ENCODE measurements at regions not wholly inside any gene's neighbourhood (a gene's known extent, or its start where the extent isn't known, plus 50 kb on each side); places are given as distances from the start of the nearest gene placed in this dataset.
"Not testable (repeated sequence)": the region's sequence is repeated elsewhere in the genome, so short reads cannot be mapped to it uniquely, and the experiment has no call there.

DNA sequence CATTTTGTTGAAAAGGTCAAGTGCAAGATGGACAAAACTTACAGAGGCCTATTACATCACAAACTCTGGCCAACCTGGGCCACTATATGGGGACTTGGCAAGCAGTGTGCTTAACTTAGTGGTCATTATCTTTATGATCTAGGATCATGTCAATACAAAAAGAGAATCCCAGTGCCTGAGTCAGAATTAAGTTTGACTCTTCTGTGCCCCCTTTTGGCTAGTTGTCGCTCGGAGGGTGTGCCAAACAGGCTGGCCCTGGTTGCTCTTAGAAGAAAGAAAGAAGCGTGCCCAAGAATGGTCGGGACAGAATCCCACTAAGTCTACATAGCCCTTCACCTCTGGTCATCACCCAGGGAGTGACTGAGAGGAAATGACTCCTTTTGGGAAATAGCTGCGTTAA, 100.1 kb downstream of the EIF4E start:
- DNase-seq: peak; percentile 3

DNA sequence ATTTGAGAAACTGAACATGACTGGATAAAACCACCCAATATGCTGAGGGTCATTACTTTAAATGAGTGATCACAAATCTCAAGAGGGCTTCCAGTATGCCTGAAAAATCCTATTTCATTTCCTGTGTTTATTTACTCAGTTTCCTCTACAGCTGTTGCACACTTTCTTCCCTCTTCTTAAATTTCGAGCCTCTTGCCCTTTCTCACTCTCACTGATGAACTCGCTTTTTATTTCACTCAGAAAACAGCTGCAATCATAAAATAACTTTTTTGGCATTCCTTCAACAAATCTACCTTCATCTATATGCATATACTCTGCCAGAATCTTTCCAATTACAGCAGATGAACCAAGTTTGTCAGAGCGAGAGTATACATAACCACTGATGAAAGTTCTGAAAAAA, 101.3 kb downstream of the EIF4E start:
- DNase-seq: no peak

DNA sequence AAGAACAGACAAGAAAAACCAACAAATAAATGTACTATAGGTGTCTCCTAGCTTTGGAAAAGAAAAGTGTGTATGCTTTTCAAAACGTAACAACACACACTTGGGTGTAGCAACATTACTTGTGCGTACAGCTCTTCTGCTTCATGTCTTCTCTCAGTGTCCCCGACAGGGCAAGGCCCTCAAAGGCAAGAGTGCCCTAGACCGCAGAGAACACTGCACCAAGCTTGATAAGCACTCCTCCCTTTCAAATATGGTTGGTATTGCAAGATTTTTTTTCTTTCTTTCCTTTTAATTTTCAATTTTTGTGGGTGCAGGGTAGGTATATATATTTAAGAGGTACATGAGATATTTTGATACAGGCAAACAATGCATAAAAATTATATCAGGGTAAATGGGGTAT, 106.8 kb downstream of the EIF4E start:
- no peak for DNase-seq

DNA sequence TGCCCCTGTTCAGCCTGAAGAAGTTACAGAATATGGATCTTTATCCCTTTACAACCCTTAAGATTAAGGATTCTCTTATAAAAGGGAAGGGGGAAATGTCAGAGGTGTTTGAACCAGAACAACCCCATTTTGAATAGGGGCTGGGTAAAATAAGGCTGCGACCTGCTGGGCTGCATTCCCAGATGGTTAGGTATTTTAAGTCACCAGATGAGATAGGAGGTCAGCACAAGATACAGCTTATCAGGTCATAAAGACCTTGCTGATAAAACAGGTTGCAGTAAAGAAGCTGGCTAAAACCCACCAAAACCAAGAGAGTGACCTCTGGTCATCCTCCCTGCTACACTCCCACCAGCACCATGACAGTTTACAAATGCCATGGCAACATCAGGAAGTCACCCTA, 110.8 kb downstream of the EIF4E start:
- not testable (repeated sequence) for DNase-seq

DNA sequence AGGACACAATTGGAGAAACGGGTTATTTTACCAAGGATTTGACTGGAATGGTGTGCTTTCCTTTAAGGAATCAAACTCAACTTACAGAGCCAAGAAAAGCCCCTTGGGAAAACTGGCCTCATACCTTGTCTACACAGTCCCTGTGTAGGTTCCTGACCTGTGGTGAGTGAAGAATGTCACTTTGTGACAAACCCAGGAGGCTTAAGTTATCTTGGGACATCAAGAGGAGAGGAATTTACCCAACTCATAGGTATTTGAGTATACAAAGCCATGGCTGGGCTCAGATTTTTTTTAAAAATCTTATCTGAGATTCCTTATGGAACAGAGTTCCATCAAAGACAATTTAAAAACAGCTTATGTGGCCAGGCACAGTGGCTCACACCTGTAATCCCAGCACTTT, 112.1 kb downstream of the EIF4E start:
- no peak for DNase-seq

DNA sequence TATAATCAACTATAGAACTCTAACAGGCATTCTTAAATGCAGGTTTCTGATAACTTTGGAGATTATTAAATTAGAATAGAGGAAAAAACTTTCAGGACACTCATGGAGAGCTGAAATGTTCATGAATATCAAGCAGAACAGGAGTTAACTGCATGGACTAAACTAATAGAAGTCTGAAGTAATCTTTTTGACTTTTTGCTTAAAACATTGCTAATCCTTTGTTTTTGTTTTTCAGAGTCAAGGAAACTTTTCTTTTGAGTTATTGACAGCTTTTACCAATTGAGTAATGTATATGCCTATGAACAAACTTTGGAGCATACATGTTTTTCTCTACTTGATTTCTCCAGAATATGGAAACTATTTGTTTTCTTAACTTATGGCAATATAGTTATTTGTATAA, 112.5 kb downstream of the EIF4E start:
- no peak for DNase-seq

DNA sequence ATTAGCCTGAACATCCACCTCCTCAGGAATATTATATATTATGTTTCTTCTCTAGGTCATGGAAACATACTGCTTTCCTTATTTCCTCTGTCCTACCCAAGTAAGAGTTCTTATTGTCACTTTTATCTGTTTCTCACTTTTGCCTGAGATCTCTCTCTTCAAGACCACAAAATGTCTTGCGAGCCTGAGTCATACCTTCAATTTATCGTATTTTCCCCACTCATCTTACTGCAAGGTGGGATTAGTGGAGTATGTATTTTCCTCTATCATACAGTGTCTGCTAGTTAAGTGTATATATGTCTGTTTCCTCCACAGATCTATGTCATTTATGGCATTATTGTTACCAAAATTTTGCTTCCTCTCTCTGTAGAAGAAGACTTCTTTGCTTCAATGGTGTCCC, 124.5 kb downstream of the EIF4E start:
- no peak for DNase-seq

DNA sequence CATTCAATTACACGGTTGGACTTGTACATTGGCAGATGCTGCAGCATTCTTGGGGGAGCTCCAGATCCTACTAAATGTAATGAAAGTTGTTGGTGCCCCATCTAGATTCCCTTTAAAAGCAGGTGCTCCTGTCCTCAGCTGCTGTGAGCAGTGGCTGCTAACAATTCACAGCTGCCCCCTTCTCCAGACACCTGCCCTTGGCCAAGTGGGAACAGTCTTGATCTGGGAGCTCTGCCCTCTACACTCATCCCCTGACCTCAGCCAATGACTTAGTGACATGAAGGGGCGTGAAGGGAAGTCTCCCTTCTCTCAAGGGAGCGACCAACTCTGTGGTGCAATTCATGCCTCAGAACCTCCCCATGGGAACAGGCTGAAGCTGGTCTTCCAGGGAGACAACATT, 125.7 kb downstream of the EIF4E start:
- no peak for DNase-seq

DNA sequence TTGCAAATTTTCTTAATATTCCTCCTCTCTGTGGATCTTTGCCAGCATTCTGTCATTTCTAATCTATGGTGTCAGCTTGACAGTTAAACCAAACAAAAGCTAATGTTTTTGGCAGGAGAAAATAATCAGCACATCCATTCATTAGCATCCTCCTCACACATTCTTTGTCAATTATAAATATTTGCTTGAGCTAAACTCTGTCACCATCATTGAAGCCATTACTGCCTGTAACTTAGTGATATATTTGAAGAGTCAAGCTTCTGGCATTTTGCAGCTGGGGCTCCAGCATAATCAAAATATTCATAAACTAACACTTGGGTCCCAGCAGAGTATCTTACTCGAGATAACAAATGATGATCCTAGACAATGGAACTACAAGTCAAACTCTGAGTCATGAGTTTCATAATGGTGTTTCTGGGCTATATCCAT, 126.1 kb downstream of the EIF4E start:
- no peak for DNase-seq

DNA sequence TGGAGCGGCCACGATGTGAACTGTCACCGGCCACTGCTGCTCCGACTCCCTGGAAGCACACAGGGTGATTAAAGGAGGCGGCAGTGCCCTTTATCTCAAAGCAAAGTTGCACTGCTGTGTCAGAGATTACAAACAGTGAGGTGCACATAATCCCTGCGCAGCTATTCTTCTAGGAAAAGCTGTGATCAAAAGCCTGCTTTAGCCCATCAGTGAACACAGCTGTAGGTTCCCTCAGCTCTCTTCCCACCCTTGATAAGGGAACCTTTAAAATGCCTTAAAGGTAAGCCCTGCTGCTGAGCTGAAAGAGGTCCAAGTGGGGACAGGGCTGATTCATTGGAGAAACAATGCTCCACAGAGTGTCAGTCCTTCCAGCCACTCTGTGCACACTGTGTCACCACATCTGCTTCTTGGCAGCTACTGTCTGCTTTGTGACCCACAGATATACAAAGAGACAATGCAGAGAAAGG, 127.6 kb downstream of the EIF4E start:
- DNase-seq: no peak

DNA sequence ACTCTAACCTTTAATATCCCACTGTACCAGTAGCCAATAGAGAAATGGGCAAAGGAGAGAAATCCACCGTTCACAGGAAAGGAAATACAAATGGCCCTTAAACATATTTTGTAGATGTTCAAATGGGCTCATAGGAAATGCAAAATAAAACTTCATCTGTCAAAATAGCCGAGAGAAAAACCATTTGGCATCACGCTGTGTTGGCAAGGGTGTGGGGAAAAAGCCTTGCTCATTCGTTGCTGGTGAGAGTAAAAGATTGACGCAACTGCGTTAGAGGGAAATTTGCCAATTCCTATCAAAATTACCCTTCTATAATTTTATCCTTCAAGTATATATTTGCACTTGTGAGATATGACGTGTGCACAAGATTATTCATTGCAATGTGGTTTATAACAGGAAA, 131.9 kb downstream of the EIF4E start:
- no peak for DNase-seq

DNA sequence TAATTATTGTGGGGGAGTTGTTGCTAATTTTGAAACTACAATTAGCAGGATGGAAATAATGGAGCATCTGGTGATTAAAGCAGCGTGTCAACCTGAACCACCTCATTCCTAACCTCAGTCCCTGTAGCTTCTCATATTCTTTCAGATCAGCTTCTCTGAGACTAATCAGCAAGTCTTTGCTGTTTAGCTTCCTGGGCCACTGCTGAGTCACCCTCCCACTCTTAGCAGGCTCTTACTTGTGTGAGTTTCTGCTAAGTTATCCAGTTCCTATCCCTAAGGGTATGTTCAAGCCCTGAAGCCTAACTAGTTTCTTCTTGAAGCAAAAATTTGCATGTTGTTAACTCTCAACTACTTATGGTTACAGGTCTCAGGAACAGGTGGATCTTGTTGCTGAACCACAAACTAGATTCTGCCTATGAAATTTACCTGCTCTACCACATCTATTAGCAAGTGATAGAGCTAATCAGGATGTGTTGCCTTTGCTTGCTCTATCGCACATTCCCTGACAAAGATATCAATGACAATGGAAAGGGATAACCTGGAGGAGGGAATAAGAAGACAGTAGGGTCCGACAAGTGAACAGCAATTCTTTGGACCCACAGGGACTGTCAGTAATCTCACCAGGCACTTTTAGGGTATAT, 134.2 kb downstream of the EIF4E start:
- DNase-seq: peak; percentile 15

DNA sequence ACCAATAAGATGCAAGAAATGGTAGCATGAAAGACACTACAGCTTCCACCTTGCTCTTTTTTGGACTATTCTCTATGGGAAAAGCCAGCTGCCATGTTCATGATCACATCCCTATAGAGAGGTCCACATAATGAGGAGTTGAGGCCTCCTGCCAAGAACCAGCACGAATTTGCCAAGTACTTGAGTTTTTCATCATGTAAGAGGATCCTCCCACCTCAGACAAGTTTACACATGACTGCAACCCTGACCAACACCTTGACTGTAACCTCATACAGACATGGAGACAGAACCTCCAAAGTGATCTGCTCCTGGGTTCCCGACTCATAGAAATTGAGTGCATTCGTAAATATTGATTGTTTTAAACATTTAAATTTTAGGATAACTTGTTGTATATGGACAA, 135.2 kb upstream of the TSPAN5 start:
- peak; percentile 30 for DNase-seq

DNA sequence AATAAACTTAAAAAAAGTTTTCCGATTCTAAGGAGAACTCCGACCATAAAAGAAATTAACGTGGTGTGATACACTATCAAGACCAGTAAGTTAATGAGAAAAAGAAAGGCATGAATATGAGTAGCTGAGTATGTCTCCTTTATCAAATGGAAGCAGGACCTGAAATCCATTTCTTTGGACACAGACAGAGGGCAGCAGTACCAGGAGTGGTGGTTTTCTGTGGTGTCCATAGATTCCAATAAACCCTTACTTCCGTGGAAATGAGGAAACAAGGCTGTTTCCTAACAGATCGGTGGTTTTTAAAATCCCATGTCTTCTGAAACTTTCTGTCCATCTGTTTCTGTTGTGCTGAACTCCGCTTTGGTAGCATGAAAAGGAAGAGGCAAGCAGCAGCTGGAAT, 128.5 kb upstream of the TSPAN5 start:
- DNase-seq: no peak

DNA sequence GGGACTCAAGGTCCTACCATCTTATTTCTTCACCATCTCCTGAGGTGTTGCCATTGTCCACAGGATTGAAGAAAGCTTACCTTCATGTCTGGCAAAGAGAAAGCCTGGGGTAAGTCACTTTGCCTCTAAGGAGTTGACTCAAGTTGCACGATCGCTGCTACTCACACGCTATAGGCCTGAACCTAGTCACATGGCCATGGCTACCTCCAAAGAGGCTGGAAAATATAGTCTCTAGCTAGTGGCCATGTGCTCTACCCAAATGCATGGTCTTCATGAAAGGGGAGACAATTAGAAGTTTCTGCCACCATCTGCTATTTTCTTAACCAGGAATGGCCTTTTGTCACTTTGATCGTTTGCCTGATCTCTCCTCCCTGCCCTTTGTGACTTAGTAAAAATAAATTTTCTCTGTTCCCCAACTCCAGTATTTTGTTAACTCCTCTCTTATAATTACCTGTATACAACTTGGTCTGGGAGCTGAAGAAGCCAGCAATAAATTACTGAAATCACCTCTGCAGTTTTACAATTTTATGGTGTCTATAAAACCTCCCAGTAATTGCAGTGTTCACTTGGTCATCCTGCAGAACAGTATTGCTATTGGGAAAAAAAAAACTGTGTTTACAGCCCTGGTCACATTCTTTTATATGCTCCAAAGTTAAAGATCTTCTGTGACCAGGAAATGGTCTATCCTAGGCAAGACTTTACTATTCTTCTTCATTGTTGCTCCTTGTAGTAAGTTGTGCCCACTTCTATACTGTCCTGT, 126.7 kb upstream of the TSPAN5 start:
- no peak for DNase-seq

DNA sequence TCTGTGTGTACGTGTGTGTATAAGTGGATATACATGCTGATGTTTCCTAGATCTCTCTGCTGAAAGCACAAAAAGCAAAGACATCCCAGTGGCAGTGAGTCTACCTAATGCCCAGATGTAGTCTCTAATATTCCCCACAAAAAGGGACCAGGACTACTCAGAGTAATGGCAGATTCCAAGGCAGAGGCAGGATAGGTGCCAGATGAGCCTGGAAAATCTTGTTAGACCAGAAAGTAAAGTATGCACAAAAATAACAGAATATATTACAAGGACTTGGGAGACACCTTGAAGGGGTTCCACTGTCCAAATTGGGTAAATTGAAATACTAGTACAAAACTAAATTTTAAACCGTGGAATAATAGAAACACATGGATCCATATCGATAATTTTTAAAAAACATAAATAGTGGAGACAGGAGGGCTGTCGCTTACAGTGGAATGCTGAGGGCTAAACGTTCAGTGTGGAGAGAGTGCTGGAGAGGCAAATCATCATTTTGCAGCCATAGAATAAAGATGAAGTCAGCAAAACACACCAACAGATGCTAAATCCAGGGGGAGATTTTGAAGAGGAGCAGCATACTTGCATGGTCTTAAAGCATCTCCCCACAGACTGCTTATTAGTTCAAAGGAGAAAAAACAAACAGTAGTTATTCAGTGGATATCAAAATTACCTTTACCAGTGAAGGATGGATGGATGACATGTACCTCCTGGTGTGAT, 123.4 kb upstream of the TSPAN5 start:
- no peak for DNase-seq

DNA sequence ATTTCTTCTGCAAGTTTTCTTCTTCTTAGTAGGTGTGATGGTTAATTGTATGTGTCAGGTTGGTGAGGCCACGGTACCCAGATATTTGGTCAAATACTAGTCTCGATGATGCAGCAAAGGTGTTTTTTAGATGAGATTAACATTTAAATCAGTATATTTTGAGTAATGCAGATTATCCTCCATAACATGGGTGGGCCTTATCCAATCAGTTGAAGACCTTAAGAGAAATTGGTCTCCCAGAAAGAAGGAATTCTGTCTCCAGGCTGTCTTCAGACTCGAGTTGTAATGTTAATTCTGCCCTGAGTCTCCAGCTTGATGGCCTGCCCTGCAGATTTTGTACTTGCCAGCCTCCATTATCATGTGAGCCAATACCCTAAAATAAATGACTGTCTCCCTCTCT, 122.5 kb upstream of the TSPAN5 start:
- no peak for DNase-seq

DNA sequence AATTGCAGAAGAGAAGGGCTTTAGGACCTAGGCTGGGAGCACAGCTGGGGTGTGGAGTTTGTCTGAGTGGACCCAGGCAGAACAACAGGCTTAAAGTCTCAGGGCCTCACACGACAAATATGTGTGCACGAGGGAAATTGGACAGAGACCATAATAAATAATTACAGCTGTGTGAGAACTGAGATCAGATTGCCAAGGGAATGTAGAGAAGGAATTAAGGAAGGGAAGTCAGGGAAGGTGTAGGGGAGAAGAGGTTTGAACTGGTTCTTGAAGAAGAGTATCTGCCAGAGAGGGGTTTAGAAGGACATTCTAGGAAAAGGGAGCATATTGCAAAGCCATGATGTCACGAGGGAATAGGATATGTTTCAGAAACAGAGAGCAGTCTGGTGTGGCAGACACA, 120.7 kb upstream of the TSPAN5 start:
- DNase-seq: no peak

DNA sequence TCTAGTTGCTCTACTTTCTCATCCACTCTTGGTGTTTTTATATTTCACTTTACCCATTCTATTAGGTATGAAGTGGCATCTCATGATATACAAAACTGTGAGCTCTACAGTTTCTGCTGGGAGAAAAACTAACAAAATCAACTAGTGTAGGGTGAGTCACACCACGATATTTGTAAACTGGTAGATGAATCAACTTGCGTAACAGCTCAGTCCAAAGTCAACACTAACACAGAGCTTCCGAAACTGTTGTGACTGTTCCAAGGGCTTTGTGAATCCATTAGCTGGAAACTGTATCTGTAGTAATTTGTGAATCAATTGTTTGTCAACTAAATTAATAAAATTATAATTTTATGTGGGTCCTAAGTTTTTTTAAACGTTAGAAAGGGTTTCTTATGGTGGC, 119.8 kb upstream of the TSPAN5 start:
- no peak for DNase-seq

DNA sequence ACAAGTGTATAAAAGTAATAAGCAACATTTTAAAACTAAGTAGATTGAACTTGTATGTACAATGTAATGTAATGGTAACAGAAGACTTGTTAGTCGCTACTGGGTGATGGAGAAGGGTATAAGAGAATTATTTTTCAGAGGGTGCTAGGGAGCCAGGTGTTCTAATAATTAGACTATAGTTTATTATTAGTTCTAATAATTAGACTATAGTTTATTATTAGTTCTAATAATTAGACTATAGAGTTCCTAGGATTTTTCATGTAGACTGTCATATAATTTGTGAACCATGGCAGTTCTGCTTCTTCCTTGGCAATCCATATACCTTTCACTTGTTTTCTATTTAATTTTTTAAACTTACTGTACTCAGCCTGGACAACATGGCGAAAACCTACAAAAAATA, 117.3 kb upstream of the TSPAN5 start:
- no peak for DNase-seq

DNA sequence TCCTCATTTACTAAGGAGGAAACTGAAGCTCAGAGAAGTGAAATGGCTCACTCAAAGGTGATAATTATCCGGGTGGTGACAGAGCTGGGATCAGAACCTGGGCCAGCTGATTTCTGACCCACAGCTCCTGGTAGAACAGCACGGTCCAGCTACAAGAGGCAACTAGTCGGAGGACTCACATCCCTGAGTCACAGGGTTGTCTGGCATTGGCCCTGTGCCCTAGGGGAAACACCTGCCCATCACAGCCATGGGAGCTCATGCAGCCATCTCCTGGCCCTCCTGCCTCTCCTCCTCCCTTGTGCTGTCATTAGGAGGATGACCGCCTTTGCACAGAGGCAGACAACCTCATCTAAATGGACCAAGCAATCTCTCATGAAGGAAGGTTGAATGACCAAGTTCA, 115.2 kb upstream of the TSPAN5 start:
- DNase-seq: no peak

DNA sequence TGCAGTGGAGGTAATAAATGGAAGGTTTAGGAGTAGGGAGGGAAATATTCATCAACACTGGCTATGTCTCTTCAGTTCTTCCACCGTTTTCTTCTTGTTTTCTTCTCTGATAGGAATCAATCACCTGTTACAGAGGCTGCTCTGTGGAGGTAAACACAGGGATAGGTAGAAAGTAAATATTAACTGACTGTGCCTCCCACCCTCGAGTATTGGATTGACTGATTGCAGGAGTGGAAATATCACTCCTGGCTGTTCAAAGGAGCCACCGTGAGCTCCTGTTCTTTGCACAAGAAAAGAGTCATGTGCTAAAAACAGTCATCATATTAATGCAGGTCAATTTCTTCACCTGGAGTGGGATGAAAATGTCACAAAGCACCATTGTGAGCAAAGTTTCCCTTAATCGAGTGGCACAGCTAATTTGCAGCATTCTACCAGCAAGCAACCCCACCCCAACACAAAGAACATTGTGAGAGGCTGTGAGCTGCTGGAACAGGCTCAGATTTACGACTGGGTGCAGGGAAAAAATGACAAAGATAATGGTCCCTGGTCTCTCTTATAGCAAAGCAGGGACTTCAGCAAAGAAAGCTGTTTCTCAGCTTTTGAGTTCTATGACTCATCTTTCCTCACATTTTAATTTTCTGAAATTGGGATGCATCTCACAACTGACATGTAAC, 113.7 kb upstream of the TSPAN5 start:
- DNase-seq: no peak

DNA sequence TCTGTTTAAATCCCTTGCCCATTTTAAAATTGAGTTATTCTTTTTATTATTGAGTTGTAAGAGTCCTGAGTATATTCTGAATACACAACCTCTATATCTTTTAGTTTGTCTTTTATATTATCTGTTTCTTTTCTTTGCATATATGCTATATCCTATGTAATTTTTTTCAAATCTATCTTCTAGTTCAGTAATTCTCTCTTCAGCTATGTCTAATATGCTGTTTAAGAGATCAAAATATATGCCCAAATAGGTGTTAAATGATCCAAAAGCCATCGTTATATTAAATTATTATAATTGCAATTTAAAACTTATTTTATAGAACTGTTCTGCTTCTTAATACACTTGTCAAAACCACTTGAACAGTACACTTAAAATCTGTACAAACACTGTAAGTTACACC, 107.4 kb upstream of the TSPAN5 start:
- no peak for DNase-seq

DNA sequence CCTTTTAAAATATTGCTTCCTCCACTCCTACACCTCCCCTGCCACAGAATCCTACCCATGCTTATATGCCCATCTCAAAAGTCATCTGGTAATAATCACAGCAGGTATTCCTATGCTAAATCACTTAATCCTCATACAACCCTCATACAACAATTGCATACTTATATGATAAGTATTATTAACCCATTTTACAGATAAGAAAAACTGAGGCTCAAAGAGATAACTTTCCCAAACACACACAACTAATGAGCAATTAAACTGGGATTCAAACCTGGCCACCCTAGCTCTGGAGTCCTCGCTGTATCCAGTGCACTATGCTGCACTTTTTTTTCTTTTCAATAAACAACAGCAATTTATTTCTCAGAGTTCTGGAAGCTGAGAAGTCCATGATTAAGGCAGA, 99.8 kb upstream of the TSPAN5 start:
- DNase-seq: no peak

Measured in DMS 273 treated with DMSO at 0.1 percent for 48 hours (cell line).